PFSK-1 (cell line): ENCODE measurements at regions not wholly inside any gene's neighbourhood (a gene's known extent, or its start where the extent isn't known, plus 50 kb on each side); places are given as distances from the start of the nearest gene placed in this dataset.

Source experiments
- FOXP2 ChIP-seq: optimal IDR thresholded peaks from 2 replicates; pipeline ENCODE3; 2011; ENCODE audit warnings: borderline replicate concordance, control low read depth, inconsistent platforms; ENCODE audit not compliant: insufficient read depth; ENCODE audit errors: extremely low read length, extremely low read depth
- POLR2AphosphoS5 ChIP-seq: IDR thresholded peaks from 2 replicates; pipeline ENCODE4 v1.6.1; 2012; ENCODE audit warnings: low read depth, mild to moderate bottlenecking, control low read depth, low read length, moderate library complexity
- REST ChIP-seq, 2 experiments: IDR thresholded peaks; 2 replicates each; pipeline versions ENCODE4 v1.6.1 to v1.8.0; 2011 to 2012; ENCODE audit warnings: low read depth in 2 of 2, low read length in 2 of 2, control low read depth in 1 of 2, inconsistent platforms in 1 of 2, mild to moderate bottlenecking in 1 of 2, moderate library complexity in 1 of 2; ENCODE audit not compliant: insufficient read depth in 1 of 2
- SIN3A ChIP-seq: IDR thresholded peaks from 2 replicates; pipeline ENCODE4 v1.6.1; 2012; ENCODE audit warnings: mild to moderate bottlenecking, low read length, moderate library complexity, borderline replicate concordance; ENCODE audit not compliant: insufficient read depth
- TAF1 ChIP-seq: IDR thresholded peaks from 2 replicates; pipeline ENCODE4 v1.6.1; 2012; ENCODE audit warnings: low read length, control low read depth, borderline replicate concordance; ENCODE audit not compliant: insufficient read depth

- TF ChIP-seq SIN3A = no peak
- TF ChIP-seq TAF1 = no peak
Measured at GRCh38 chr9:108193026-108193710, 662.6 kb downstream of the ACTL7B start.

- TF ChIP-seq REST (IDR thresholded peaks at IDR 0.05; ENCODE audit: insufficient read depth in 1 of 2, low read depth in 2 of 2, low read length in 2 of 2) (no peak), TAF1 (no peak), POLR2AphosphoS5 (no peak), FOXP2 (no peak), SIN3A (no peak)
Measured at GRCh38 chr9:108191065-108191464, 664.7 kb downstream of the ACTL7B start.

GRCh38 chr9:108188976-108189375, 666.8 kb downstream of the ACTL7B start:
- no peak for TF ChIP-seq SIN3A
- TF ChIP-seq POLR2AphosphoS5 = no peak
- no peak for TF ChIP-seq REST (IDR thresholded peaks at IDR 0.05; ENCODE audit: insufficient read depth in 1 of 2, low read depth in 2 of 2, low read length in 2 of 2)
- TF ChIP-seq TAF1 = no peak
- no peak for TF ChIP-seq FOXP2

GRCh38 chr9:108188482-108188881, 667.3 kb downstream of the ACTL7B start:
- TF ChIP-seq SIN3A = no peak
- TF ChIP-seq REST (IDR thresholded peaks at IDR 0.05; ENCODE audit: insufficient read depth in 1 of 2, low read depth in 2 of 2, low read length in 2 of 2) = no peak
- no peak for TF ChIP-seq POLR2AphosphoS5
- TF ChIP-seq TAF1 = no peak
- TF ChIP-seq FOXP2 = no peak

GRCh38 chr9:108186642-108187395, 669.0 kb downstream of the ACTL7B start:
- TF ChIP-seq SIN3A = no peak
- TF ChIP-seq FOXP2 = no peak
- TF ChIP-seq REST (IDR thresholded peaks at IDR 0.05; ENCODE audit: insufficient read depth in 1 of 2, low read depth in 2 of 2, low read length in 2 of 2) = no peak
- no peak for TF ChIP-seq TAF1
- TF ChIP-seq POLR2AphosphoS5 = no peak
